ENCODE measurements at regions not wholly inside any gene's neighbourhood (a gene's known extent, or its start where the extent isn't known, plus 50 kb on each side); places are given as distances from the start of the nearest gene placed in this dataset.
A peak's percentile ranks its signal among the peaks of the same experiment; 100 is the strongest.

- no peak for DNase-seq
- intact Hi-C loops (cut with DNase I, micrococcal nuclease) = no loop called here
- no peak for ATAC-seq
These were observed 237.5 kb upstream of the ATP6AP2 start for GRCh38 chrX:40343319-40343718.

GRCh38 chrX:40340116-40340515 is 240.7 kb upstream of the ATP6AP2 start:
- peak; percentile 89 for ATAC-seq
- no peak for DNase-seq
- intact Hi-C loops (cut with DNase I, micrococcal nuclease) = no loop called here

- intact Hi-C loops (cut with DNase I, micrococcal nuclease) = no loop called here
- no peak for DNase-seq
- ATAC-seq = peak; percentile 96
These were observed 235.6 kb upstream of the BCOR start for GRCh38 chrX:40333344-40333743.

- ATAC-seq (no peak), DNase-seq (no peak)
- intact Hi-C loops (cut with DNase I, micrococcal nuclease) = no loop called here
These were observed 234.0 kb upstream of the BCOR start for GRCh38 chrX:40331762-40332161.

GRCh38 chrX:40331353-40331752 is 233.6 kb upstream of the BCOR start:
- DNase-seq = no peak
- ATAC-seq = no peak
- intact Hi-C loops (cut with DNase I, micrococcal nuclease) = no loop called here

- ATAC-seq (no peak), DNase-seq (no peak)
- intact Hi-C loops (cut with DNase I, micrococcal nuclease) = no loop called here
These were observed 231.9 kb upstream of the BCOR start for GRCh38 chrX:40329616-40330015.

DNA sequence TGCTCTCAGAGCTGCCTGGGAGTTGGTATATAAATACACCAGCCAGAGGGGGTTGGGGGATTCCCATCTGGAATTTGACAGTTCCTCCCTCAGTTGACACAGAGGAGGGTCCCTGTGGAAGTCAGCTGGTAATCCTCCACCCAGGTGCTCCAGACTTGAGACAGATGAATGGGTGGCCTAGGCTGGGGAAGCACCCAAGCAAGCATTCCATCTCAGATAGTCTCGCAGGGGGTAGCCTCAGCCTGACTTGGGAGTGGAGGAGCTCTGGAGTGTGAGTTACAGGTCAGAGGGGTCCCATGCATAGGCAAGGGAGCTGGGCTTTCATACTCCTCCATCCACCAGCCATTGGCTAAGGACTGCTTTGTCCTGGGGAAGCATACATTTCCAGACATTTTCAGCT is 229.3 kb upstream of the BCOR start:
- intact Hi-C loops (cut with DNase I, micrococcal nuclease) = no loop called here
- ATAC-seq (no peak), DNase-seq (no peak)

- DNase-seq (no peak), ATAC-seq (no peak)
- intact Hi-C loops (cut with DNase I, micrococcal nuclease) = no loop called here
These were observed 228.6 kb upstream of the BCOR start for GRCh38 chrX:40326186-40326965.

DNA sequence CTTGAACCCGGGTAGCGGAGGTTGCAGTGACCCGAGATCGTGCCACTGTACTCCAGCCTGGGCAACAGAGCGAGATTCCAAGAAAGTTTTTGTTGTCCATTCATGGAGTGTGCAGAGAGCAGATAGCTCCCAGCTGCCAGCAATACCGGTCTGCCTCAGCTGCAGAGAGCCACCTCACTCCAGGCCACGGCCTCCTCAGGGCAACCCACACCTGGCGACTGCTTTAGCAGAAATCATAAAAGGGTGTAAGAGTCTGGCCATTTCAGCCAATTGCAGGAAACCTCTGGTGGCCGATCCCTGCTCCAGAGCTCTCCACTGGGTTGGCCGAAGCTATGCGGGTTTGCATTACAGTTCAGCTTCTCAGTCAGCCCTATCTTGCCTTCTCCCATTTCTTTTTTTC is 227.4 kb upstream of the BCOR start:
- intact Hi-C loops (cut with DNase I, micrococcal nuclease) = no loop called here
- ATAC-seq = no peak

DNA sequence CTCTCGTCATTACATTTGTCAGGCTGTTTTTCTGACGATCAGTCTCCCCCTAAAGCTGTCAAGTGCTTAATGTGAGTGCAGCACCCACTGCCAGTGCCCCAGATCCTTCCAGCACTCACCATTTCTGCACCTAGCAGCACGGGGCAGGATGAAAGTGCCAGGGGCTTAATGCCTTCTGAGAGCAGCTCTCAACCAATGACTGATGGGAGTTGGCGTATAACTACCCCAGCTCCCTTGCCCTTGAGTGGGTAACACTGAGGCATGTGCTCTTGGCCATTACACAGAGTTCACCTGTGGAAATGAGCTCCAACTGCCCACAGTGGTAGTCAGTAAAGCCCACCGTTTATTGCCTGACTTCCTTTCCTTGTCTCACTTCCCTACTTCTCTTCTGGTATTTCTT is 226.2 kb upstream of the BCOR start:
- DNase-seq (no peak), ATAC-seq (no peak)
- intact Hi-C loops (cut with DNase I, micrococcal nuclease) = no loop called here

More for the DNA sequence above, 227.4 kb upstream of the BCOR start:
- DNase-seq = no peak

- ATAC-seq (no peak), DNase-seq (no peak)
- intact Hi-C loops (cut with DNase I, micrococcal nuclease) = no loop called here
These were observed 223.1 kb upstream of the BCOR start for GRCh38 chrX:40320819-40321218.

DNA sequence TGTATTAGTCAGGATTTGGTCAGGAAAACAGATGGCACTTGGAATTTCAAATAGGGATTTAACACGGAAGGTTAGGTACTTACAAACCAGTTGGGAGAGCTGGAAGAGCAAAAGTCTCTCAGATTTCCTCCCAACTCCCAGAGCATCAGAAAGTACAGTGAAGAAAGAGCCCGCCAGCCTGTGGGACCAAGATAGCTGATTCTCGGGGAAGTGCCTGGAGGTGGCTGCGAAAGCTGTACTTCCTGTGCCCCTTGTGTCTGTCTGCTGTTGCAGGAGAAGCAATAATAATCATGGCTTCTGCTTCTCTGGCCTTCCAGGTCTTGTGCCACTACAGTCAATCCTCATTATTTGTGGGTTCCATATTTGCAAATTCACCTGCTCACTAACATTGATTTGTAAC is 221.0 kb upstream of the BCOR start:
- ATAC-seq = no peak
- intact Hi-C loops (cut with DNase I, micrococcal nuclease) = no loop called here
- no peak for DNase-seq

- DNase-seq (no peak), ATAC-seq (no peak)
- intact Hi-C loops (cut with DNase I, micrococcal nuclease) = no loop called here
These were observed 220.3 kb upstream of the BCOR start for GRCh38 chrX:40318076-40318475.

DNA sequence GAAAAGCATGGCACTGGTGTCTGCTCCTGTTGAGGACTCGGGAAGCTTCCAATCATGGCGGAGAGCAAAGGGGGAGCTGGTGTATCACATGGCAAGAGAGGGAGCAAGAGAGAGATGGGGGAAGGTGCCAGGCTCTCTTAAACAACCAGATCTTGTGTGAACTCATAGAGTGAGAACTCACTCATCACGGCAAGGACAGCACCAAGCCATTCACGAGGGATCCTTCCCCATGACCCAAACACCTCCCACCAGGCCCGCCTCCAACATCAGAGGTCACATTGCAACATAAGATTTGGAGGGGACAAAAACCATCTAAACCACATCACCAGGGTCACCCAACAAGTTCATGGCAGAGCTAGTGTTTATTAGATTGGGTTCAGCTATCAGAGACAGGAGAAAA is 218.7 kb upstream of the BCOR start:
- intact Hi-C loops (cut with DNase I, micrococcal nuclease) = no loop called here
- ATAC-seq (no peak), DNase-seq (no peak)

DNA sequence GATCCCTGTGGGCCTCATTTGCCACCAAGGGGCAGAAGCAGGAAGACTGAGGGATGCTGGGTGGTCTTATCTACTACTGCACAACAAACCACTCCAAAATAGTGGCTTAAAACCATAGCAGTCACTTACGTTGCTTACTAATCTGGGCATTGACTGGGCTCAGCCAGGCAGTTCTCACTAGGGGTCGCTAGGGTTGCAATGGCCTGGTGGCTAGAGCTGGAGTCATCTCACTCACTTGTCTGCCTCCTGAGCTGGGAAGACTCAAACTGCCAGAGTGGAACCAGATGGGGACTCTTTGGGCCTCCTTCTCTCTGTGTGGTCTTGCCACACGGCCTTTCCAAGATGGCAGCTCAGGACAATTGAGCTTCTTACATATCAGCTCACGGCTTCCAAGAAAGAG is 216.3 kb upstream of the BCOR start:
- ATAC-seq (peak; percentile 55), DNase-seq (peak in 1 of 2 donors; percentile 13)
- intact Hi-C loops (cut with DNase I, micrococcal nuclease) = no loop called here

DNA sequence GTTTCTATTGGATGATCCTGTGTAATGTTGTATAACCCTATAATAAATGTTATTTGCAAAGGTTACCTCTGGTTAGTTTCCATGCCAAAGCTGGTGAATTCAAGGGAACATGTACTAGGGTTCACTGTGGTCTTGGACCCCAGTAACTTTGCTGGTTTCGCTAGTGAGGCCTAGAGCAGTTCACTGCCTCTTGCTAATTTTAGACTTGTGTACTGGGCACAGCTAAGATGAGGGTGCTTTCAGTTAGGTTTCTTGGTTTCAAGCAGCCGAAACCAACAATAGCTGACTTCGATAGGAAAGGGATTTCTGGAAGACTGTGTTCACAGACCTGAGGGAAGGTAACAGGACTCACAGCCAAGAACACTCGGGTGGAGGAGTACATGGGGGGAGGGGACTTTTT is 215.5 kb upstream of the BCOR start:
- intact Hi-C loops (cut with DNase I, micrococcal nuclease) = no loop called here
- no peak for DNase-seq
- ATAC-seq = no peak

DNA sequence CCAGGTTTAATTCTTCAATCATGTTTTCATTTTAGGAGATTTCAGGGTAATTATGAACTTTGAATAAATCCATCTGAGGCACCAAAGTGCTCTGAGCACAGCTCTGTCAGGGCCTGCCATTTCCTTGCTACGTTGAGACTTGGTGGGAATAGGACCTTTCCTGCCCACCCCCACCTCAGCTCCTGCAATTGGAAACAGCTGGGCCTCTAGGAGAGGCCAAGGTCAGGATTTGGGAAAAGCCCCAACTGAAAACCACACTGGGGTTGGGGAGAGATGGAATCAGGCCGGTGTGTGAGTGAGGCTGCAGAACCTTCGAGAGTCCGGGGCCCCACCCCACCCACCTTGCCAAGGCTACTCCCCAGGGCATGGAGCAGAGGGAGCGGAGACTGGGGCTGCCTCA is 212.7 kb upstream of the BCOR start:
- no peak for DNase-seq
- intact Hi-C loops (cut with DNase I, micrococcal nuclease) = no loop called here
- no peak for ATAC-seq

GRCh38 chrX:40310016-40310415 is 212.3 kb upstream of the BCOR start:
- DNase-seq (no peak), ATAC-seq (no peak)
- intact Hi-C loops (cut with DNase I, micrococcal nuclease) = no loop called here

GRCh38 chrX:40307871-40308270 is 210.1 kb upstream of the BCOR start:
- intact Hi-C loops (cut with DNase I, micrococcal nuclease) = no loop called here
- ATAC-seq (no peak), DNase-seq (no peak)

DNA sequence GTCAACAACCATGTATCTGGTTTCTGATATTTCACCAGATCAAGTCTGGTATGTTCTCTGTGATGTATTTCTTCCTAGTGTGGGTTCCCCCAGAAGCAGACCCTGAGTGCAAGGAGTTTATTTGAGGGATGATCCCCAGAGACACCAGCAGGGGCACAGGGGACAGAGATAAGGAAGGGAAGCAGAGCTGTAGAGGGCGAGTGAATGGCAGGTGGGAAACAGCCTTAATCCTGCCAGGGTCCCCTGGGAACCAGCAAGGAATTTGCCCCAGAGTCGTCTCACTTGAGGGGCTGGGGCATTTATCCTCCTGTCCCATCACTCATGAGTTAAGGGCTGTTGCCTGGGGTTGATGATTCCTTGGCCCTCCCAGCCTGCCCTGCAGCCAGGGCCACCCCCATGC is 206.4 kb upstream of the BCOR start:
- ATAC-seq = no peak
- DNase-seq = no peak
- intact Hi-C loops (cut with DNase I, micrococcal nuclease) = no loop called here
